Astrocyte (in vitro differentiated cells and primary cell): ENCODE measurements at regions not wholly inside any gene's neighbourhood (a gene's known extent, or its start where the extent isn't known, plus 50 kb on each side); places are given as distances from the start of the nearest gene placed in this dataset.

Experiments used
- CTCF ChIP-seq: IDR thresholded peaks from 2 replicates; pipeline ENCODE4 v1.5.1; 2011; ENCODE audit warnings: low read depth, mild to moderate bottlenecking, inconsistent platforms, low read length, moderate library complexity; ENCODE audit not compliant: insufficient read depth
- EZH2 ChIP-seq: IDR thresholded peaks from 2 replicates; pipeline ENCODE4 v1.6.1; 2012; ENCODE audit warnings: mild to moderate bottlenecking, low read length, inconsistent platforms; ENCODE audit not compliant: insufficient read depth

DNA sequence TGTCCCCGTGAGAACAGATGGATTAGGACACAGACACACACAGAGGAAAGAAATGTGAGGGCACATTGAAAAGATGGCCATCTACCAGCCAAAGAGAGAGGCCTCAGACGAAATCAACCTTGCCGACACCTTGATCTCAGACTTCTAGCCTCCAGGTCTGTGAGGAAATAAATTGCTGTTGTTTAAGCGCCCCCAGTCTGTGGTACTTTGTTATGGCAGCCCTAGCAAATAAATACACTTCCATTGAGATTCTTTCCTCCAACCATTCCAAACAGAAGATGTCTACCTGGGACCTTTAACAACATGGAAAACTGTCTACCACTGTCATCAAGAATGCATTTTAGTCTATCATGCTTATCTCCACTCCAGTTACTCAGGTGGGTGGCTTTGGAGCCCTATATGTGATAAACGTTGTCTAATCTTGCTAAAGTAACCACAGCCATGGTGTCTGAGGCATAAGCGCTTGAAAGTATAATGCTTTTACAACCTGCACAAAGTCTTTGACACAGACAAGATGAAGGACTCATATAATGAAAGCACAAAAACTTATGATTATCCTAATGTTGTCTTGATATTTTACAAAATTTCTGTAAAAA lies 244.3 kb downstream of the MTERF1 start:
- TF ChIP-seq CTCF (peak; percentile 43), EZH2 (no peak)
